Stimulated activated CD4-positive, alpha-beta T cell treated with anti-CD3 and anti-CD28 coated beads, Interleukin-12 subunit alpha, Interleukin-12 subunit beta, amount 100 ng/mL, for 48 hours (primary cell): ENCODE measurements at regions not wholly inside any gene's neighbourhood (a gene's known extent, or its start where the extent isn't known, plus 50 kb on each side); places are given as distances from the start of the nearest gene placed in this dataset.
"Not testable (repeated sequence)": the region's sequence is repeated elsewhere in the genome, so short reads cannot be mapped to it uniquely, and the experiment has no call there.

Source experiments
- DNase-seq, 3 donors: peaks; one replicate each; pipeline ENCODE4 v3.0.0-alpha.2; 2020; ENCODE audit warnings: low read depth in 2 of 3, low spot score in 1 of 3

DNA sequence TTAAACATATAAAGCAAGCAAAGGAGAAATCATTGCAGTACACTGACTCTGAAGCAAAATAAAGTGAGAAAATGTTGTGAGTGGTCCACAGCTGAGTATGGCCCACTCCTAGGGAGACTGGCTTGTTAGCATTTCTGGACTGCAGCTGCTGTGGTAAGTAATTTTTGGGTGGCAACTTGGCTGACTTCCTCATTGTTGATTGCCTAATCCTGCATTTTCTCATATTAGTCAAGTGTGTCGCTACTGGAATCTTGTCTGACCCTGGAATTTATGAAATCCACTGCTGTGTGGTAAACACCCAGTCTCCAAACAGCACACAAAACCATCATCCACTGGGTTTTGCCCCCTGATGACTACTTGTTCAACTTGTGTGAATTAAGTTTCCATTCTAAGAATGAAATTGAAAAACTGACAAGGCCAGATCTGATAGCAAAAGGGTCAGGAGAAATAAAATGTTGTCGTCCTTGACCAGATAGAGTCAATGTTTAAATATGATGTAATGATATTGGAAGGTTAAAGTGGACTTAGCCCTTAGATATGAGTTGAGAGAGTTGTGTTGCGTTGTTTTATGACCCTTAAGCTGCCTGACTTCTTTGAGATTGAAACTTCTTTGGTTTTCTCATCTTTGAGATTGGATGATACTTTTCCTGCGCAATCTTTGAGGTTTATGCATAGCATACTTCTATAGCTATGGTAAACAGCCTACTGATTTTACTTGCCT lies 106.6 kb upstream of the SEC22B start:
- DNase-seq, result not testable (repeated sequence)

DNA sequence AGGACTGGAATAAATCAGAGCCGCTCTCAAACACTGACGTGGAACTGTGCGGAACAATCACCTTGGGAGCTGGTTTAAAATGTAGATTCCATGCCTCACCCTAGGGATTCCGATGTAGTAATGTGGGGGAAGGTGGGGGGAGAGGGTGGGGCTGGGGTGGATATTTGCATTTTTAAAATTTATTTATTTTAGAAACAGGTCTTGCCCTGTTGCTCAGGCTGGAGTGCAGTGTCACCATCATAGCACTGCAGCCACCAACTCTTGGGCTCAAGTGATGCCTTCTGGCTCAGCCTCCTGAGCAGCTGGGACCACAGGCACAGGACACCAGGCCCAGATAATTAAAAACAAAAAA lies 101.9 kb upstream of the SEC22B start:
- not testable (repeated sequence) for DNase-seq

DNA sequence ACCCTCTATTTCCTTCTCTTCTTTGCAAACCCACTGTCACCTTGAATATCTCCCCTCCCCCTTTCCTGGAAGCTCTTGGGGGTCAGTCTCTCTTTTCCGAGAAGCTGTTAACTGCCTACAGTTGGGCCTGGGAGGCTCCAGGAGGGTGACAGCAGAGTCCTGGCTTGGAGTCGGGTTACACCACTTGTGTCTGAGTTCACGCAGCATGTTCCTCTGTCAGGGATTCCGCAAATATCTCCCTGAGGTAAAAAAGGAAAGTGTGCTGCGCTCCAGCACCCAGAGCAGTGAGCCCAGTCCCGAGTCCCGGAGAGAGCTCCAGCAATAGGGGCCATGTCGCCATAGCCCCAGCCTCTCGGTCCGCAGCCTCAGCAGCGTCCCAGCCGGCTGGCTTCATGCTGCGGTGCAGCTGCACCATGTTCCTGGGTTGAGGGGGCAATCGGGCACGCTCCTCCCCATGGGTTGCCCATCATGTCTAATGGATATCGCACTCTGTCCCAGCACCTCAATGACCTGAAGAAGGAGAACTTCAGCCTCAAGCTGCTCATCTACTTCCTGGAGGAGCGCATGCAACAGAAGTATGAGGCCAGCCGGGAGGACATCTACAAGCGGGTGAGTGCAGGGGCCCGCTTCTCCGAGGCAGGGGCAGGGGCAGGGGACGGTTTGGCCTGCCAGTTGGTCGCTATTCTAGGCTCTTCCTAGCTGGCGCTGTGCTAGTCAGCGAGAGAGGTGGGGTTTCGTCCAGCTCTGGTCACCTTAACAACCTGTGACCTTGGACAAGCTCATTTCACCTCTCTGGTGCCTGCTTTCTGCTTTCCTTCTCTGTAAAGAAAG lies 101.3 kb upstream of the SEC22B start:
- not testable (repeated sequence) for DNase-seq

DNA sequence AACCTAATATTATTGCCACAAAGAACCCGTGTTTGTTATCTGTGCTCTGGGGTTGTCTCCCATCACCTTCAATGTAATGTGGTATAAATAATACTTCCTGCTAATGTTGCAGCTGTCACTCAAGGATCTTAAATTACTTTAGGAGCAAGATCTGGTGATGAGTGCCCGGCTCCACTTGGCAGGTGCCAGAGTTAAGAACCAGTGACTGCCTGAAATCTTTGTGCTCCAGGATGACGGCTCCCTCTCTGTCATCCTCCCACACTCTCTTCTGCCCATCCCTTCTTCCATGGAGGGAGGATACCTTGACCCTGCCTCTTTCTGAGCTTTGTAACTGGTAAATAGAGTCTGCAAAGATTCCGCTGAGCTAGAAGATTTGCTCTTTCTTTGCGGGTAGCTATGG lies 100.4 kb upstream of the SEC22B start:
- not testable (repeated sequence) for DNase-seq

DNA sequence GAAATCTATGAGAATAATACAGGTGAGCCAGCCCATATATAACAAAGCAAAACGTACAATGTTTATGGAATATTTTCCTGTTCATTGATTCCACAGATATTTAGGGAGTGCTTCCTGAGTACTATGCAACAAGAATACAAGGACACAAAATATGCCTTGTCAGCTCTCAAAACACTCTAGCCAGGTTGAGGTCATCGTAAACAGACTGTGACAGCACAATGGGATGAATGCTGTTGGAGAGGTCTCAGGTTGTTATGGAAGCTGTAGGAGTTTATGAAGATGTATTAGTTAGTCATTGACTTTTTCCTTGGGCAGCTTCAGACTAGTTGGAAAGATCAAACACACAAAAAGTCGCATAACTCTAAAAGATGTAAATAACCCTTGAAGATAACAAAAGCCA lies 98.1 kb upstream of the SEC22B start:
- not testable (repeated sequence) for DNase-seq

DNA sequence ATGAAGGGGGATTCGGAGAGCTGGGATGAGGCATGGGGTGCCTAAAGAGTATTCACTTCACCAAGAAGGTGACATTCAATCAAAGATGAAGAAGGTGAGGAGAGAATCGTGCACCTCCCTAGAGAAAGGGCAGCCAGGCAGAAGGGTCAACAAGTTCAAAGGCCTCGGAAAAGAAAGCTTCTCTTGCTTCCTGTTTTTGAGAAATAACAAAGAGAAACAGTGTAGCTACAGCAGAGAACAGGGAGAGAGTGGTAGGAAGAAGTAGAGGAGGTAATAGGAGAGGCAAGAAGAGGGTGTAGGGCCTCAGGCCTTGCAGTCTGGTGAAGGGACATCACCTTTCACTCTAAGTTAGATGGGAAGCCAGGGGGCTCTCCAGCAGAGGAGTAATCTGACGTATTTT lies 97.0 kb upstream of the SEC22B start:
- not testable (repeated sequence) for DNase-seq

DNA sequence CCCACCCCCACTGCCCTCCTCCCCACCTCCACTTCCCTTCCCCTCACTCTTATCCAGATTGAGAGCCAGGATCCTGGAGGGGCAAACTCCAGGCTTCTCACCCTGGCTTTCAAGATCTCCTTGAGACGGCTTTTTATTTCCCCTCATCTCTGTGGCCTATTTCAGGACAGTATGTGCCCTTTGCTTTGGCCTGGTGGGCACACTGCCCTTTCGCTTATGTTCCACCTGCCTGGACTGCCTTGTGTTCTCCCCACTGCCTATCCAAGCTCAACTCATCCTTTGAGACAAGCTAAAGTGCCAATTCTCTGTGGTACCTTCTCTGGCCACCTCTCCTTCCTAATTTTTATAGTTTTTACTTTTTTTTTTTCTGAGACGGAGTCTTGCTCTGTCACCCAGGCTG lies 95.9 kb upstream of the SEC22B start:
- DNase-seq, result not testable (repeated sequence)

DNA sequence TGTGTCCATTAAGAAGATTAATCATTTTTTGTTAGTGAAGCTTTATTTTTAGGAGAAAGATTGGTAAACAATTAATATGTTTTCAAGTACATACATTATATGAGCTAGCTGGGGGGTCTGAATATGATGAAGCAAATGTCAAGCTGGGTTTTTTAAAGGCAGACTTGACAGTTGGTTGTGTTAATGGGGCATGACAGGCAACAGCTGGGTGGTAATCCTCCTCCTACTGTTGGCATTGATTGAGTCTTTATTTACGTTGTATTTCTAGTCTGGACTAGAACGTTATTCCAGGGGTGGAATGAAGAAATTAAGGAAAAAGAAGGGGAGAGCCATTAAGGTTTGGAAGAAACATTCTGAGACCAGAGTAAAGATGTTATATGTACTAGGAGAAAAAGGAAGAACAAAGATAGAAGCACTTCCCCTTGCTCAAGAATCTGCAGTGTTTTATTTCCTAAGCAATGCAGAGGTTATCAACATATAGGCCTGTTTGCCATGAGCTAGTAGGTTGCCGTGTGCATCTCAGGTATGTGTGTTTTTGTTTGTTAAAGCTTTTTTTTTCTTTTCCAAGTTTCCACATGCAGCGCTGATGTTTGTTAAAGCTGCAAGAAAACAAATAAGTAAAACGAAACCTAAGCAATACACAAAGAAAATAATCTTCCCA lies 95.4 kb upstream of the SEC22B start:
- not testable (repeated sequence) for DNase-seq

DNA sequence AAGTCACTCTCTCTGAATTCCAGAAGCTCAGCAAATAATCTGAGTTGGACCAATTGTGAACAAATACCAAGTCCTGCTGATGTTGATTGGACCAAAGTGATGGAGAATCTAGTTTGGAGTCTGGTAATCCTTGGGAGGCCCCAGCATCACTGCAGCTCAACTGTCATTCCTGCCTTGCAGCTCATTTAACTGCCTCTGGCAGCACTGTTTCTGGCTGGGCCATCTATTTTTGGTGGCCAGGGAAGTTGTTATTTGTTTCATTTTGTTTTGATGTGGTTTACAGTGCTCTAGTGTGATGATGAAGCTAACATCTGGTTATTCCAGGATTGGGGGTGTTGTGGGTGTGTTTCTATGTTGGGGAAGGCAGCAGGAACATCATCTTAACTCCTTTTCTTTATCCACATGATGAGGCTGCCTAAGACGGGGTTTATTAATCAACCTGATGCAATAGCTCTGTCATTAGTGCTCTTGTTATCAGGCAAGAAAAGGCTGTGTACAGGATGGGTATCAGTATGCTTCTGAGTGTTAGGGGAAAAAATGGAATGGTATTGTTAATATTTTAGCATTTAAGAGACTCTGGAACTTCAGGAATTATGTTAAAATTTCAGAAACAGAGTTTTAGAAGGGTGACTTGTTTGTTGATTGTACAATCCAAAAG lies 91.7 kb upstream of the SEC22B start:
- not testable (repeated sequence) for DNase-seq

DNA sequence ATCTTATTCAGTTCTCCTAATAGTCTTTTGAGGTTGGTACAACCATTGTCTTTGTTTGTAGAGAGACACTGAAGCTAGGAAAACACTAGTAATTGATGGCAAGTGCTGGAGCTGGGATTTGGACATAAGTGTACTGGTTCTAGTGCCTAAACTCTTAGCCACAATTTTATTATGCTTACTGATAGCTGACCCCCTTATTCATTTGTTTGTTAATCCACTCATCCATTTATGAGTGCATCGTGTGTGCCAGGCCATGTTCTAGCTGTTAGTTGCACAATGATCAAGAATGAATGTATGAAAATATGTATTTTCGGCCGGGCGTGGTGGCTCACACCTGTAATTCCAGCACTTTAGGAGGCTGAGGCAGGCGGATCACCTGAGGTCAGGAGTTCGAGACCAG lies 88.2 kb upstream of the SEC22B start:
- DNase-seq, result not testable (repeated sequence)

DNA sequence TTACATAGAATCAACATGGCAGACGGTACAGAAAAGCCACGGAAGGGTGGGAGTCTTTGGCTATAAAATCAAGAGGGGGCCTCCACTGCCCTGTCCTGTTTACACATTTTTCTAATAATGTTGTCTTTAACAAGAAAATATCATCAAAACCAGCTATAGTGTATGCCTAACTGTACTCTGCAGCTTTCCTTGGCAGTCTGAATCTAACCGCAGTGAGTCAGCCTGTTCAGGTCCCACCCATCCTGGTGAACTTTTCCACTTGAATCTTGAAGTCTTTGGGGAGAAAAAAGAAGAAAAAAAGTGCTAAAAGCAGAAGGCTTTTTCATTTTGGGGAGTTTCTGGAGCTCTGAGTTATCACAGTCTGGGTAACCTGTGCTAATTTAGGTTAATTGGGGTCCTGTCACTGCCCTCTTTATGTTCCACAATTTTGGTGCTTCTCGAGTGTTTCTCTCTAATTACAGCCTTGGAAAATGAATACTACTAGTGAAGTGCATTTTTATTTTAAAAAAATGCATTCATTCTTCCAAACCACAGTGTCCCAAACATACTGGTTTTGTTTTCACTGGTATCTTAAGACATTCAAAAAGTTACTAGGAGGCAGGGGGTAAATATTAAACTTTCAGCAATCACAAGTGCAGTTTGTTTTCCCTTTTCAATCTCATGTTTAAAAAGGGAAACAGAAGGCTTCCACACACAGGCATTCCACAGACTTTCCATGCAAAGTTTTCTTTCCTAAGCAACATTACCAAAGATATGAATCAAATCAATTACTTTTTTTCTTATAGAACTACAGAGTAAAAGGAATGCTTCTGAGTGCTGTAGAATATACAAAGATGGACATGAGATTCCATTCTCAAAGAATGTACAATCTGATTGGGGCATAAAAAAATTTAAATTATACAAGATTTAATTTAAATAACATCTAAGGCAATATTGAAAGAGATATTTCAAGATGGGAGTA lies 86.8 kb upstream of the SEC22B start:
- not testable (repeated sequence) for DNase-seq

DNA sequence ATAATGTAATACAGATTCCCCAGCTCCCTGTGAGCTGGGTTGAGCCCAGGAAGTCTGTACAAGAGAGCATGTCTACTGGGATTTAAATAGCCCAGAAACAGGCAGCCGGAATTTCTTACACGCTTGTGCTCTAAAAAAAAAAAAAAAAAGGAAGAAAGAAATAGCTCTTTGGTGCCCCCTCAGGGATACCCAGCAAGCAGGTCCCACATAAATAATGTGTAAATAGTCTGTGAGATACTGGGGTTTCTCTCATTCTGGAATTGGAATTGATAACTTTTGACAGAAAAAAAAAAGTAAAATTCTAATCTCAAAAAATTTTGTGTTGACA lies 81.4 kb upstream of the SEC22B start:
- not testable (repeated sequence) for DNase-seq

DNA sequence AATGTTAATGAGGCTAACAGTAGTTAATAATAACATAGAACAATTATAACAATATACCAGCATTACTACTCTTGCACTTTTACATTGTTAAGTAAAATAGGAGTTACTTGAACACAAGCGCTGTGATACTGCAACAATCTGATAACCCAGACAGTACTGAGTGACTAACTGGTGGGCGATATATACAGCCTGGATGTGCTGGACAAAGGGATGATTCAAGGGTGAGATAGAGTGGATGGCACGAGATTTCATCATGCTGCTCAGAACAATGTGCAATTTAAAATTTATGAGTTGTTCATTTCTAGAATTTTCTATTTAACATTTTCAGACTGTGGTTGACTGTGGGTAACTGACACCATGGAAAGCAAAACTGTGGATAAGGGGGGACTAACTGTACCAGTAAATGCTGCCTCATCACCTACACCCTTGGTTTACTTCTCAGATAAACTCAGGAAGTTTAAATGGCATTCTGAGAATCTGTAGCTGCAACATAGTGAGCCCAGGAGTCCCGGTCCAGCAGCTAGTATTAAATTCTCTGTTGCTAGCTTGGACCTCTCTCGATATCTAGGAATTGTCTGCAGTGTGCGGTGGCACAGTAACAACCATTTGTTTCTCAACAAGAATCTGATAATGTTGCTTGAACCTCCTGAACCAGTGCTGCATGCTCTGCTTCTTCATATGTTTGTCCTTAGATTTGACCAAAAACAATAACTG lies 80.9 kb upstream of the SEC22B start:
- DNase-seq, result not testable (repeated sequence)

DNA sequence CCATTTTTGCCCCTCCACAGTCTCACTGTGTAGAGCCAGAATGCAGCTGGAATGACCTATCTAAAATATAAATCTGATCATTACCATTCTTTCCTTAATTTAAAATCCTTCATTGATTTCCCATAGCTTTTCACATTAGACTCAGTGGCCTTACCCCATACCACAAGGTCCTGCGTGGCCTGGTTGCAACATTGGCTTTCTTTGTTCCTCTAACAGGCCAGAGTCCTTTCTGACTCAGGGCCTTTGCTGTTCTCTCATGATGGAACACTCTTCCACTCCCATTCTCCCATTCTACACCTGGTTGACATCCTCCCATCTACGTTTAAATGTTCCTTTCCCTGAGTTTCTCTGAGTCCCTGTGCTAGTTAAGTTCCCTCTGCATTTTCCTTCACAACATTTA lies 74.4 kb upstream of the SEC22B start:
- not testable (repeated sequence) for DNase-seq

DNA sequence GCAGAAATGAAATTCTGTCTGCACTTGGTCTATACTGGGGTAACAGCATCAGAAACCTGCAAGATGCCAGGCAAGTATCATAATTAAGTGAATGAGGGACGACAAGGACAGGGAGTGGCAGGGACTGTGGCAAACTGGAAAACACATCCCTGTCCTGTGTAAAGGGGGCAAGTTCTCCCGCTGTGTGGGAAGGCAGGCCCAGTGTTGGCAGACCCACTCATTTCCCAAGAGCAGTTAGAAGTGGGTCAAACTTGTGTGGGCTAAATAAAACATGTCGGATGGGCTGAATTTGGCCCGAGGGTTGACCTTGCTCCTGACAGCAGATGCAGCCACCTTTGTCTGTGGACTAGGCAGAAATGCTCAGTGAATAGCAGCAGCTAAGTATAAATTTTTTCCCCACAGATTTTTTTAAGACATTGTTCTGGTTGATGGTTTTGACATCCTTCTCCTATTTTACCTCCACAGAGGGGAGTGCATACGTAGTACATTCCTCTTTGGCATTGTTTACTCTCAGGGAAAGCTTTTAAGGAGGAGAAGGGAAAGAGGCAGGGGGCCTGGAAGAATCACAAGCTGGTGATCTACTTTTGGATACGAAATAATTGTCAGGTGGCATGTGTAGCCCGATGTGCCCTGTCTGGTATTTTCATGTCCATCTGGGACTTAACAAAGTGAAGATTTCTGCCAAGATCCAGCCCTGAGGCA lies 72.6 kb upstream of the SEC22B start:
- DNase-seq, result not testable (repeated sequence)

DNA sequence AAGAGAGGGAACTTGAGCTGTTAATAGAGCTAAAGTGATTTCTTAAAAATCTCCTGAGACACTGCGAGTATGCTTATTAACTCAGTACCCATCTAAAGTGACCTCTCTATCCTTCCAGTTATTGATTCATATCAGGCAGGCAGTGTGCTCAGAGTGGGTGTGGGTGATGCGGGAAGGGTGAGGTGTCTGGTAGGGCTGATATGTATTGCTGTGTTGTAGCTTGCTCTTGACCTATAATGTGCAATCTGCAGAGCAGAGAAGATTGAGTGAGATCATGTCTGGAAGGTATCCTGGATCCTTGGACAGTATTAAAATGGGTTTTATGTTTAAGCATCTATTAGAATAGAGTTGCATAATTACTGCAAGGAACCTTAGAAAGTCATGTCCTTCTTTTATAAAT lies 71.9 kb upstream of the SEC22B start:
- not testable (repeated sequence) for DNase-seq

DNA sequence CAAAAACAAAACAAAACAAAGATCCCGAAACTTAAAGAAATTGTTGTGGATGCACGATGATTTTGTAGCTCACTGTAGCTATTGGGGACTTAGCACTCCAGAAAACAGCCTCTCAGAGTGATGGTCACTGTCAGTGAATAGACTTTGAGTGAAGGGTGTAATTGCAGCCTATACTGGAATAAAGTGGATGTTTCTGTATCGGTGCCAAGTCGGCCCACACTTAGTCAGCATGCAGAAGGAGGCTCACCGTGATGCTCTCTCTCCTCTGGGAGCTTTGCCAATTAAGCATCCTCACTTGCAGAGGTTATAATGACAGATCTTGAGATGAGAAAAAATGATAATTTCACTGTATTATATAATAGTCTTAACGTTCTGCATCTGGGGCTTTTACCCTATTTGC lies 67.5 kb upstream of the SEC22B start:
- DNase-seq, result not testable (repeated sequence)

DNA sequence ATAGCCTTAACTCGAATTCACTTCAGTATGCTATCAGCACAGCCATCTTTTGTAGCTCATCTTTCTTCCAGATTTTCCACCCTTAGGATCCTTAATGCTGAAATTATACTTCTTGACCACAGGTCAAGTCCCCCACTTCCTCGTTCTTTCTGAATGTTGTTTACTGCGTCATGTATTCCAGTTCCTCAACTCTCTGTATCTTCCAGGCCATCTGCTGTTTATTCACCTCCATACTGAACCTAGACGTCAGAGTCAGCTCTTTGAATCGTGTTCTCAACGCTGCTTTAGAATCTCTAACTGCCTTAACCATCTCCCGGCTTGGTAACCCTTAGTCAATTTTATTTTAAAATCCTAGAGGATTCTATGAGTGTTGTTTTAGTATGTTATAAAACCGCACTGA lies 66.3 kb upstream of the SEC22B start:
- not testable (repeated sequence) for DNase-seq

DNA sequence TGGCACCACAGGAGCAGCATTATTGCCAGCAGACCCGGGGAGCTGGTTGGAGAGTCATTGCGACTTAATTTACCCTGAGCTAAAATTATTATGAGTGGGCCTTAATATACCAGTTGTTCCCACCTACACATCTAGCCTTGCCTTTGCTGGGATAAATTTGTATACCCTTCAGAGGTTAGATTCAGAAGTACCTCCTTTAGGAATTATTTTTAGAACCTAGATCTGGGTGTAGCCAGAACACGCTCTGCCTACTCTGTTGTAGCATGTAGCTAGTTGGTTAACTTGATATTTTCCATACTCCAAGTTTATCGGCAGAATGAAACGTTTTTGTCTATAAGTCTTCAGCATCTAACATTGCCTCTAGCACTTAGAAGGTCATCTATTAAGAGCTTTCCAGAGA lies 65.5 kb upstream of the SEC22B start:
- DNase-seq, result not testable (repeated sequence)
